ENCODE measurements at regions not wholly inside any gene's neighbourhood (a gene's known extent, or its start where the extent isn't known, plus 50 kb on each side); places are given as distances from the start of the nearest gene placed in this dataset.

GRCh38 chr1:56414728-56415224, 164.6 kb downstream of the PLPP3 start:
- TF ChIP-seq CTCF (IDR thresholded peaks at IDR 0.05) (no peak), POLR2A (IDR thresholded peaks at IDR 0.05) (no peak)
